ENCODE measurements at regions not wholly inside any gene's neighbourhood (a gene's known extent, or its start where the extent isn't known, plus 50 kb on each side); places are given as distances from the start of the nearest gene placed in this dataset.

DNA sequence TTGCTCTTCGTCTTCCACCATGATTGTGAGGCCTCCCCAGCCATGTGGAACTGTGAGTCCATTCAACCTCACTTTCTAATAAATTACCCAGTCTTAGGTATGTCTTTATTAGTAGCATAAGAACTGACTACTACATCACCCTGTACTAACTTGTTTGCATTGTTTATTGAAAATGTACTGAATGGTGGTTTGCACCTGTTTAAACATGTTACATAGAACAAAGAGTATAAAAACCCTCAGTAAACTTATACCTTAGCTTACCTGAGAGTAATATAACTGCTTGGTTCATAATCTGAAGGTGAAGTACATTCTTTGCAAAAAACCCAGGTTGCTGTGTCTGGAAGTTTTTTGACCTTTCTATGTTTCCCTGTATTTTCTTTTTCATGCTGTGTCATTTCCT is 777.8 kb downstream of the TBC1D32 start:
- TF ChIP-seq, protein P1, sequence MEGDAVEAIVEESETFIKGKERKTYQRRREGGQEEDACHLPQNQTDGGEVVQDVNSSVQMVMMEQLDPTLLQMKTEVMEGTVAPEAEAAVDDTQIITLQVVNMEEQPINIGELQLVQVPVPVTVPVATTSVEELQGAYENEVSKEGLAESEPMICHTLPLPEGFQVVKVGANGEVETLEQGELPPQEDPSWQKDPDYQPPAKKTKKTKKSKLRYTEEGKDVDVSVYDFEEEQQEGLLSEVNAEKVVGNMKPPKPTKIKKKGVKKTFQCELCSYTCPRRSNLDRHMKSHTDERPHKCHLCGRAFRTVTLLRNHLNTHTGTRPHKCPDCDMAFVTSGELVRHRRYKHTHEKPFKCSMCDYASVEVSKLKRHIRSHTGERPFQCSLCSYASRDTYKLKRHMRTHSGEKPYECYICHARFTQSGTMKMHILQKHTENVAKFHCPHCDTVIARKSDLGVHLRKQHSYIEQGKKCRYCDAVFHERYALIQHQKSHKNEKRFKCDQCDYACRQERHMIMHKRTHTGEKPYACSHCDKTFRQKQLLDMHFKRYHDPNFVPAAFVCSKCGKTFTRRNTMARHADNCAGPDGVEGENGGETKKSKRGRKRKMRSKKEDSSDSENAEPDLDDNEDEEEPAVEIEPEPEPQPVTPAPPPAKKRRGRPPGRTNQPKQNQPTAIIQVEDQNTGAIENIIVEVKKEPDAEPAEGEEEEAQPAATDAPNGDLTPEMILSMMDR (IDR thresholded peaks at IDR 0.05; ENCODE audit: low read depth, low read length): no peak
- no peak for TF ChIP-seq EZH2phosphoT487 (IDR thresholded peaks at IDR 0.05; ENCODE audit: low read depth)
